ENCODE measurements at regions not wholly inside any gene's neighbourhood (a gene's known extent, or its start where the extent isn't known, plus 50 kb on each side); places are given as distances from the start of the nearest gene placed in this dataset.

- DNase-seq, result no peak
Measured at GRCh38 chr20:48261398-48261910, 476.2 kb upstream of the SULF2 start.

- DNase-seq, result no peak
Measured at GRCh38 chr20:48260129-48260756, 475.0 kb upstream of the SULF2 start.

GRCh38 chr20:48259456-48259855 lies 474.2 kb upstream of the SULF2 start:
- DNase-seq, result no peak

GRCh38 chr20:48257833-48258232 lies 472.6 kb upstream of the SULF2 start:
- no peak for DNase-seq

GRCh38 chr20:48247961-48248360 lies 462.7 kb upstream of the SULF2 start:
- DNase-seq, result no peak

- no peak for DNase-seq
Measured at GRCh38 chr20:48246061-48246790, 460.9 kb upstream of the SULF2 start.

- no peak for DNase-seq
Measured at GRCh38 chr20:48242623-48243022, 457.3 kb upstream of the SULF2 start.

- no peak for DNase-seq
Measured at GRCh38 chr20:48241482-48241881, 456.2 kb upstream of the SULF2 start.

- no peak for DNase-seq
Measured at GRCh38 chr20:48238781-48239180, 453.5 kb upstream of the SULF2 start.

GRCh38 chr20:48238326-48238725 lies 453.0 kb upstream of the SULF2 start:
- no peak for DNase-seq

- no peak for DNase-seq
Measured at GRCh38 chr20:48236000-48236970, 451.0 kb upstream of the SULF2 start.

- no peak for DNase-seq
Measured at GRCh38 chr20:48234951-48235350, 449.7 kb upstream of the SULF2 start.

GRCh38 chr20:48231253-48231930 lies 446.1 kb upstream of the SULF2 start:
- no peak for DNase-seq

- no peak for DNase-seq
Measured at GRCh38 chr20:48230216-48230615, 444.9 kb upstream of the SULF2 start.

- no peak for DNase-seq
Measured at GRCh38 chr20:48227381-48227780, 442.1 kb upstream of the SULF2 start.

GRCh38 chr20:48226642-48227041 lies 441.4 kb upstream of the SULF2 start:
- no peak for DNase-seq

GRCh38 chr20:48224533-48225050 lies 439.3 kb upstream of the SULF2 start:
- DNase-seq, result no peak

- DNase-seq, result no peak
Measured at GRCh38 chr20:48223715-48224114, 438.4 kb upstream of the SULF2 start.

- no peak for DNase-seq
Measured at GRCh38 chr20:48222595-48223180, 437.4 kb upstream of the SULF2 start.

GRCh38 chr20:48220033-48220633 lies 434.9 kb upstream of the SULF2 start:
- DNase-seq, result no peak

GRCh38 chr20:48219306-48219705 lies 434.0 kb upstream of the SULF2 start:
- no peak for DNase-seq

GRCh38 chr20:48217190-48217589 lies 431.9 kb upstream of the SULF2 start:
- DNase-seq, result no peak

Data from hematopoietic multipotent progenitor cell treated with erythropoietin and hydrocortisone succinate and interleukin-3 and kit ligand, for 4 days (in vitro differentiated cells).